DOHH2 (cell line): ENCODE measurements at regions not wholly inside any gene's neighbourhood (a gene's known extent, or its start where the extent isn't known, plus 50 kb on each side); places are given as distances from the start of the nearest gene placed in this dataset.

Experiments
- H3F3A ChIP-seq: fragments of 200-600 bp; sonication (generic), shearing (Covaris generic); 2 replicates; pipeline ENCODE4 v1.6.0; 2016; ENCODE audit warnings: antibody characterized with exemption, mild to moderate bottlenecking; ENCODE audit not compliant: control insufficient read depth, insufficient read depth
- H3K27ac ChIP-seq: fragments of 200-600 bp; sonication (generic); 2 replicates; pipeline ENCODE4 v1.5.1; 2014; ENCODE audit warnings: low read depth, mild to moderate bottlenecking, low read length, moderate library complexity
- H3K27me3 ChIP-seq: fragments of 200-600 bp; sonication (generic); 2 replicates; pipeline ENCODE4 v1.6.1; 2014; ENCODE audit warnings: mild to moderate bottlenecking, low read length, mixed read lengths; ENCODE audit not compliant: control insufficient read depth
- H3K36me3 ChIP-seq: fragments of 200-600 bp; sonication (generic); 2 replicates; pipeline ENCODE4 v1.6.1; 2014; ENCODE audit warnings: mild to moderate bottlenecking, low read length, moderate library complexity, mixed read lengths; ENCODE audit not compliant: control insufficient read depth
- H3K4me1 ChIP-seq: fragments of 200-600 bp; sonication (generic); 2 replicates; pipeline ENCODE4 v1.6.1; 2014; ENCODE audit warnings: mild to moderate bottlenecking, low read length, mixed read lengths; ENCODE audit not compliant: control insufficient read depth
- H3K4me2 ChIP-seq: fragments of 200-600 bp; sonication (generic); 2 replicates; pipeline ENCODE4 v1.6.0; 2014; ENCODE audit warnings: mild to moderate bottlenecking, low read length, moderate library complexity
- H3K4me3 ChIP-seq: fragments of 200-600 bp; sonication (generic); 2 replicates; pipeline ENCODE4 v1.5.1; 2014; ENCODE audit warnings: mild to moderate bottlenecking, low read length, mixed read lengths
- H3K79me2 ChIP-seq: fragments of 200-600 bp; sonication (generic); 2 replicates; pipeline ENCODE4 v1.6.1; 2014; ENCODE audit warnings: mild to moderate bottlenecking, low read length, mixed read lengths; ENCODE audit not compliant: control insufficient read depth
- H3K9me2 ChIP-seq: fragments of 200-600 bp; sonication (generic); replicated peaks from 2 replicates; pipeline ENCODE4 v1.6.1; 2014; ENCODE audit warnings: mild to moderate bottlenecking, low read length, mixed read lengths; ENCODE audit not compliant: control insufficient read depth
- H3K9me3 ChIP-seq: fragments of 200-600 bp; sonication (generic); 2 replicates; pipeline ENCODE4 v1.6.1; 2014; ENCODE audit warnings: antibody characterized with exemption, low read length, mixed read lengths; ENCODE audit not compliant: control insufficient read depth, insufficient read depth
- H4K20me1 ChIP-seq: fragments of 200-600 bp; sonication (generic); 2 replicates; pipeline ENCODE4 v1.6.0; 2014; ENCODE audit warnings: low read depth, mild to moderate bottlenecking, antibody characterized with exemption, low read length, moderate library complexity; ENCODE audit not compliant: control insufficient read depth, insufficient read depth
- EZH2phosphoT487 ChIP-seq: fragments of 200-600 bp; sonication (generic); IDR thresholded peaks from 2 replicates; pipeline ENCODE4 v1.6.1; 2017; ENCODE audit warnings: borderline replicate concordance, mild to moderate bottlenecking, antibody characterized with exemption, low read length, moderate library complexity, mixed read lengths
- TF ChIP-seq, protein P1 (sequence below): fragments of 200-600 bp; sonication (generic); IDR thresholded peaks from one replicate; pipeline ENCODE4 v1.5.1; 2014; ENCODE audit warnings: antibody characterized with exemption, mild to moderate bottlenecking, low read depth, low read length; ENCODE audit not compliant: poor library complexity, severe bottlenecking

- H3K79me2 ChIP-seq = no peaks in the 10 kb centered on the region
- H3F3A ChIP-seq = no peaks in the 10 kb centered on the region
- TF ChIP-seq, protein P1, sequence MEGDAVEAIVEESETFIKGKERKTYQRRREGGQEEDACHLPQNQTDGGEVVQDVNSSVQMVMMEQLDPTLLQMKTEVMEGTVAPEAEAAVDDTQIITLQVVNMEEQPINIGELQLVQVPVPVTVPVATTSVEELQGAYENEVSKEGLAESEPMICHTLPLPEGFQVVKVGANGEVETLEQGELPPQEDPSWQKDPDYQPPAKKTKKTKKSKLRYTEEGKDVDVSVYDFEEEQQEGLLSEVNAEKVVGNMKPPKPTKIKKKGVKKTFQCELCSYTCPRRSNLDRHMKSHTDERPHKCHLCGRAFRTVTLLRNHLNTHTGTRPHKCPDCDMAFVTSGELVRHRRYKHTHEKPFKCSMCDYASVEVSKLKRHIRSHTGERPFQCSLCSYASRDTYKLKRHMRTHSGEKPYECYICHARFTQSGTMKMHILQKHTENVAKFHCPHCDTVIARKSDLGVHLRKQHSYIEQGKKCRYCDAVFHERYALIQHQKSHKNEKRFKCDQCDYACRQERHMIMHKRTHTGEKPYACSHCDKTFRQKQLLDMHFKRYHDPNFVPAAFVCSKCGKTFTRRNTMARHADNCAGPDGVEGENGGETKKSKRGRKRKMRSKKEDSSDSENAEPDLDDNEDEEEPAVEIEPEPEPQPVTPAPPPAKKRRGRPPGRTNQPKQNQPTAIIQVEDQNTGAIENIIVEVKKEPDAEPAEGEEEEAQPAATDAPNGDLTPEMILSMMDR = no peak
- no peak for TF ChIP-seq EZH2phosphoT487
Measured at GRCh38 chr2:842151-842803, 108.4 kb upstream of the SNTG2 start.

DNA sequence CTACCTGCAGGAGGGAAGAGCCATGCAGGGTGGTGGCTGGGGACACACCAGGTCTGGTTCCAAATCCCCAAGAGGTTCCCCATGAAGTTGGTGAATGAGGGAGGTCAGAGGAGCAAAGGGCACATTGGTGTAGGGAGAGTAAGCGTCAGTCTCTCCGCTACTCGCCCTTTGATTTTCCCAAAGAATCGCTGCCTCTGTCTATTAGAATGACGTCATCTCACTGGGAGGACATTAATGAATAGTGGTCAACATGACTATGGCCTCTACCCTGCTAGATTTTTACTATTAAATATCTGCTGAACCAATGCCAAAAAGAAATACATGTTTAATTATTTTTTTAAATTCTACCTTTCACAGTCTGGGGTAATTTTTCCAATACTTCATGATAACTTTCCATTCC, 109.6 kb upstream of the SNTG2 start:
- H3K27me3 ChIP-seq = no peaks in the 10 kb centered on the region
- no peaks in the 10 kb centered on the region for H3K79me2 ChIP-seq
- no peaks in the 10 kb centered on the region for H4K20me1 ChIP-seq
- no peak overlapping the region for H3K27ac ChIP-seq
- H3K9me2 ChIP-seq = no peaks in the 10 kb centered on the region
- TF ChIP-seq, protein P1 = no peak
- no peak for TF ChIP-seq EZH2phosphoT487
- H3K4me3 ChIP-seq = no peak overlapping the region
- H3K36me3 ChIP-seq = no peaks in the 10 kb centered on the region
- no peaks in the 10 kb centered on the region for H3F3A ChIP-seq
- no peak overlapping the region for H3K4me2 ChIP-seq
- no peaks in the 10 kb centered on the region for H3K9me3 ChIP-seq
- no peaks in the 10 kb centered on the region for H3K4me1 ChIP-seq

More at GRCh38 chr2:842151-842803, 108.4 kb upstream of the SNTG2 start:
- Histone ChIP-seq H3K9me2 (no peaks in the 10 kb centered on the region), H3K36me3 (no peaks in the 10 kb centered on the region), H3K27ac (no peak overlapping the region), H3K4me2 (no peak overlapping the region), H4K20me1 (no peaks in the 10 kb centered on the region), H3K9me3 (no peaks in the 10 kb centered on the region), H3K27me3 (no peaks in the 10 kb centered on the region), H3K4me3 (no peak overlapping the region), H3K4me1 (no peaks in the 10 kb centered on the region)

DNA sequence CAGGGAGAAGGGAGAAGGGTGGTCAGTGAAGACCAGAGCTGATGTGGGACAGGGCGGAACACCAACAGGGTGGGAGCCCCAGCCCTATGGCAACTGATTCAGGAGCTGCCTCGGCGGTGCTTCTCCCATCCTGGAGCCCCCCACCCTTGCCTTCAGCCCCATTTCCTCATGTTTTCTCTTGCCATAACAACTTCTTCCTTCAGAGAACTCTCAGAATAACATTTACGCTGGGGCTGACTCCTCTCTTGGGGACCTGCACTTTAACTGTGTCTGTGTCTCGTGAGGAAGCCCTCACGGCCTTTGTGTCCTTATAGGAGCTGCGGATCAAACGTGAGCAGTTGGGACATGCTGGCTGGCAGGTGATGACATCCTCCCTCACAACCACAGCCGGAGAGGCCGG, 116.4 kb upstream of the SNTG2 start:
- Histone ChIP-seq H3K36me3 (no peaks in the 10 kb centered on the region), H3K27me3 (no peaks in the 10 kb centered on the region), H3K79me2 (no peaks in the 10 kb centered on the region), H3F3A (no peaks in the 10 kb centered on the region), H3K4me3 (no peak overlapping the region), H3K9me3 (no peaks in the 10 kb centered on the region), H3K27ac (no peak overlapping the region), H4K20me1 (no peaks in the 10 kb centered on the region), H3K4me1 (no peaks in the 10 kb centered on the region), H3K4me2 (no peak overlapping the region), H3K9me2 (no peaks in the 10 kb centered on the region)
- TF ChIP-seq EZH2phosphoT487 = no peak
- TF ChIP-seq, protein P1 = no peak
